Astrocyte (in vitro differentiated cells and primary cell): ENCODE measurements at regions not wholly inside any gene's neighbourhood (a gene's known extent, or its start where the extent isn't known, plus 50 kb on each side); places are given as distances from the start of the nearest gene placed in this dataset.

Source experiments
- EZH2 ChIP-seq: IDR thresholded peaks from 2 replicates; pipeline ENCODE4 v1.6.1; 2012; ENCODE audit warnings: mild to moderate bottlenecking, low read length, inconsistent platforms; ENCODE audit not compliant: insufficient read depth
- TF ChIP-seq, protein P1 (sequence below): IDR thresholded peaks from 2 replicates; pipeline ENCODE4 v1.5.1; 2011; ENCODE audit warnings: low read depth, mild to moderate bottlenecking, inconsistent platforms, low read length, moderate library complexity; ENCODE audit not compliant: insufficient read depth

DNA sequence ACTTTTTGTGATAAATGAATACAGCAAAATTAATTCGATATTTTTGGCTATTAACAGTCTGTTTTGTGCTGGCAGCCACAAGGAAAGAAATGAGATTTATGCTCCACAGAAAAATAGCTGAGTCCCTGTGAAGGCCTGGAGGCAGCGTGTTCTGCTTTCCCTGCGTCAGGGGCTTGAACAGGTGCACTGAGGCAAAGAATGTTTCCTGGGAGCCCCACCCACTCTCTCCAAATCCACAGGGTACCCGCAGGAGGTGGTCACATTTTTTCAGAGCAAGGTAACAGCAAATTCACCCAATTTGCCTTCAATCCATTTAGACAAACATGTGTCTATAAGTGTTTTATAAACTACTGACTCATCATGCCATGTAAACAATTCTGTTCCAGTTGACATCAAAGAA, 308.1 kb downstream of the TCERG1L start:
- no peak for TF ChIP-seq EZH2
- TF ChIP-seq, protein P1, sequence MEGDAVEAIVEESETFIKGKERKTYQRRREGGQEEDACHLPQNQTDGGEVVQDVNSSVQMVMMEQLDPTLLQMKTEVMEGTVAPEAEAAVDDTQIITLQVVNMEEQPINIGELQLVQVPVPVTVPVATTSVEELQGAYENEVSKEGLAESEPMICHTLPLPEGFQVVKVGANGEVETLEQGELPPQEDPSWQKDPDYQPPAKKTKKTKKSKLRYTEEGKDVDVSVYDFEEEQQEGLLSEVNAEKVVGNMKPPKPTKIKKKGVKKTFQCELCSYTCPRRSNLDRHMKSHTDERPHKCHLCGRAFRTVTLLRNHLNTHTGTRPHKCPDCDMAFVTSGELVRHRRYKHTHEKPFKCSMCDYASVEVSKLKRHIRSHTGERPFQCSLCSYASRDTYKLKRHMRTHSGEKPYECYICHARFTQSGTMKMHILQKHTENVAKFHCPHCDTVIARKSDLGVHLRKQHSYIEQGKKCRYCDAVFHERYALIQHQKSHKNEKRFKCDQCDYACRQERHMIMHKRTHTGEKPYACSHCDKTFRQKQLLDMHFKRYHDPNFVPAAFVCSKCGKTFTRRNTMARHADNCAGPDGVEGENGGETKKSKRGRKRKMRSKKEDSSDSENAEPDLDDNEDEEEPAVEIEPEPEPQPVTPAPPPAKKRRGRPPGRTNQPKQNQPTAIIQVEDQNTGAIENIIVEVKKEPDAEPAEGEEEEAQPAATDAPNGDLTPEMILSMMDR: no peak
